ENCODE measurements at regions not wholly inside any gene's neighbourhood (a gene's known extent, or its start where the extent isn't known, plus 50 kb on each side); places are given as distances from the start of the nearest gene placed in this dataset.
"Not testable (repeated sequence)": the region's sequence is repeated elsewhere in the genome, so short reads cannot be mapped to it uniquely, and the experiment has no call there.

- not testable (repeated sequence) for DNase-seq (ENCODE audit: low spot score)
Observed at GRCh38 chr20:22851679-22852346, 183.3 kb upstream of the SSTR4 start.

GRCh38 chr20:22861231-22861980 is 173.7 kb upstream of the SSTR4 start:
- DNase-seq (ENCODE audit: low spot score): no peak

- DNase-seq (ENCODE audit: low spot score): no peak
Observed at GRCh38 chr20:22861990-22862389, 173.1 kb upstream of the SSTR4 start.

- no peak for DNase-seq (ENCODE audit: low spot score)
Observed at GRCh38 chr20:22862671-22863230, 172.4 kb upstream of the SSTR4 start.

GRCh38 chr20:22863826-22864225 is 171.3 kb upstream of the SSTR4 start:
- no peak for DNase-seq (ENCODE audit: low spot score)

GRCh38 chr20:22866812-22867341 is 168.2 kb upstream of the SSTR4 start:
- no peak for DNase-seq (ENCODE audit: low spot score)

- DNase-seq (ENCODE audit: low spot score): no peak
Observed at GRCh38 chr20:22878166-22878565, 156.9 kb upstream of the SSTR4 start.

- DNase-seq (ENCODE audit: low spot score): no peak
Observed at GRCh38 chr20:22880277-22880676, 154.8 kb upstream of the SSTR4 start.

- DNase-seq (ENCODE audit: low spot score): no peak
Observed at GRCh38 chr20:22887796-22888195, 147.3 kb upstream of the SSTR4 start.

- DNase-seq (ENCODE audit: low spot score): no peak
Observed at GRCh38 chr20:22890594-22891300, 144.4 kb upstream of the SSTR4 start.

GRCh38 chr20:22901164-22901563 is 133.9 kb upstream of the SSTR4 start:
- DNase-seq (ENCODE audit: low spot score): no peak

- no peak for DNase-seq (ENCODE audit: low spot score)
Observed at GRCh38 chr20:22901921-22902320, 133.2 kb upstream of the SSTR4 start.

GRCh38 chr20:22904386-22904785 is 130.7 kb upstream of the SSTR4 start:
- peak; percentile 21 for DNase-seq (ENCODE audit: low spot score)

- no peak for DNase-seq (ENCODE audit: low spot score)
Observed at GRCh38 chr20:22904905-22905304, 130.2 kb upstream of the SSTR4 start.

GRCh38 chr20:22905658-22906057 is 129.5 kb upstream of the SSTR4 start:
- DNase-seq (ENCODE audit: low spot score): peak; percentile 59

GRCh38 chr20:22908437-22908836 is 126.7 kb upstream of the SSTR4 start:
- DNase-seq (ENCODE audit: low spot score): no peak

- DNase-seq (ENCODE audit: low spot score): no peak
Observed at GRCh38 chr20:22908944-22909343, 126.2 kb upstream of the SSTR4 start.

GRCh38 chr20:22909436-22909835 is 125.7 kb upstream of the SSTR4 start:
- DNase-seq (ENCODE audit: low spot score): no peak

- DNase-seq (ENCODE audit: low spot score): no peak
Observed at GRCh38 chr20:22910287-22910852, 124.7 kb upstream of the SSTR4 start.

- no peak for DNase-seq (ENCODE audit: low spot score)
Observed at GRCh38 chr20:22914291-22914690, 120.8 kb upstream of the SSTR4 start.

GRCh38 chr20:22915512-22915911 is 119.6 kb upstream of the SSTR4 start:
- no peak for DNase-seq (ENCODE audit: low spot score)
